Left lung (tissue), 4 donors: ENCODE measurements at regions not wholly inside any gene's neighbourhood (a gene's known extent, or its start where the extent isn't known, plus 50 kb on each side); places are given as distances from the start of the nearest gene placed in this dataset.

ENCODE experiments used
- ATAC-seq: fragments of 200-7000 bp; cut with Tn5 transposase; one replicate; pipeline ENCODE4 v1.9.1; 2020; ENCODE audit warnings: moderate library complexity
- DNase-seq, 4 donors: peaks; one replicate each; pipeline ENCODE4 v3.0.0-alpha.2; 2013 to 2020
- H3K27ac ChIP-seq, 2 donors: fragments of 200-600 bp; sonication (generic) in 1 of 2; one replicate each; pipeline versions ENCODE4 v1.5.0 to v1.8.0; 2020 to 2021
- H3K27me3 ChIP-seq, 2 donors: fragments of 200-600 bp; sonication (generic) in 1 of 2; one replicate each; pipeline versions ENCODE4 v1.5.0 to v1.8.0; 2020 to 2021
- H3K36me3 ChIP-seq, 2 donors: fragments of 200-600 bp; sonication (generic) in 1 of 2; one replicate each; pipeline versions ENCODE4 v1.5.0 to v1.8.0; 2020 to 2021
- H3K4me1 ChIP-seq, 2 donors: fragments of 200-600 bp; one replicate each; pipeline ENCODE4 v1.8.0; 2021
- H3K4me3 ChIP-seq, 2 donors: fragments of 200-600 bp; sonication (generic) in 1 of 2; one replicate each; pipeline versions ENCODE4 v1.5.0 to v1.8.0; 2020 to 2021; ENCODE audit warnings: mild to moderate bottlenecking in 1 of 2
- H3K9me3 ChIP-seq, 2 donors: fragments of 200-600 bp; sonication (generic) in 1 of 2; one replicate each; pipeline versions ENCODE4 v1.5.0 to v1.8.0; 2020 to 2021
- intact Hi-C, 2 donors: fragments of 100-400 bp; cut with DNase I; formaldehyde crosslinking; loops; one replicate each; pipeline versions ENCODE4 v1.11.2 to v1.14.2; 2022
- TF ChIP-seq, protein P1 (sequence below), 2 donors: fragments of 200-600 bp; sonication (generic) in 1 of 2; IDR thresholded peaks; one replicate each; pipeline versions ENCODE4 v1.5.0 to v1.8.0; 2021; ENCODE audit warnings: antibody characterized with exemption in 2 of 2
- donor health status: DM: no; HTN: yes; CAD: no.
- donor health status: DM: no; HTN: no; CAD: no.

DNA sequence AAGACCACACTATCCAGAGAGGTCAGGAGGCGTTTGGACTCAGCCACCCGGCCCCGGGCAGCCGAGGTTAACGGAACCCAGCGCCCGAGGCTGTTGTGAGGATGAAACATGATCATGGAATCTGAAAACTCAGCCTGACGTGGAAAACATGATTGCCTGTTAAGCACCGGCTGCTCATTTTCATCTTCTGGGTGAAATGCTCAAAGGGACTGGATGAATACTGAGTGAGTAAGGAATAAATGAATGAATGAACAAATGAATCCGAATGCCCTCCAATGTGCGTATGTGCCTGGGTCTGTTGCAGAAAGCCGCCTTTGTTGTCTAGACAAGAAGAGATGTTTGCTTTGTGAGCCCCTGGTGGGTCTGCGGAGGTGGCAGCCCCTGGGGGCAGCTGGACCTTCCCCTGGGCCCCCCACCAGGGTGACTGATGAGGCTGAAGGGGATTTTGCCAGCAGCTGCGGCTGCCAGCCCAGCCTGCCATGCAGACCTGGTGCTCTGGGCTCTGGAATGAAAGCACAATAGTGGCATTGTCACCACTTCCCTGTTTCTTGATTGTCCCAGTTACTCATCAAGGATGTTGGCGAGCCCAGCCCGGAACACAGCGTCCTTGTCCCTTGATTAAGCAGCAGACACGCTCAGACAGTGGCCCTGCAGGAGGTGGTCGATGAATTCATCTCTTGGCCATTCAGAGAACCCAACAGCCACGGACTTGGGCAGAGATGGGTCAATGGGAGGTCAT lies 211.1 kb downstream of the ANKRD60 start:
- intact Hi-C loops: no loop called here
- H3K9me3 ChIP-seq: no peaks in the 10 kb centered on the region
- TF ChIP-seq, protein P1, sequence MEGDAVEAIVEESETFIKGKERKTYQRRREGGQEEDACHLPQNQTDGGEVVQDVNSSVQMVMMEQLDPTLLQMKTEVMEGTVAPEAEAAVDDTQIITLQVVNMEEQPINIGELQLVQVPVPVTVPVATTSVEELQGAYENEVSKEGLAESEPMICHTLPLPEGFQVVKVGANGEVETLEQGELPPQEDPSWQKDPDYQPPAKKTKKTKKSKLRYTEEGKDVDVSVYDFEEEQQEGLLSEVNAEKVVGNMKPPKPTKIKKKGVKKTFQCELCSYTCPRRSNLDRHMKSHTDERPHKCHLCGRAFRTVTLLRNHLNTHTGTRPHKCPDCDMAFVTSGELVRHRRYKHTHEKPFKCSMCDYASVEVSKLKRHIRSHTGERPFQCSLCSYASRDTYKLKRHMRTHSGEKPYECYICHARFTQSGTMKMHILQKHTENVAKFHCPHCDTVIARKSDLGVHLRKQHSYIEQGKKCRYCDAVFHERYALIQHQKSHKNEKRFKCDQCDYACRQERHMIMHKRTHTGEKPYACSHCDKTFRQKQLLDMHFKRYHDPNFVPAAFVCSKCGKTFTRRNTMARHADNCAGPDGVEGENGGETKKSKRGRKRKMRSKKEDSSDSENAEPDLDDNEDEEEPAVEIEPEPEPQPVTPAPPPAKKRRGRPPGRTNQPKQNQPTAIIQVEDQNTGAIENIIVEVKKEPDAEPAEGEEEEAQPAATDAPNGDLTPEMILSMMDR (IDR thresholded peaks at IDR 0.05): no peak
- ATAC-seq (no peak), DNase-seq (no peak)
- H3K27me3 ChIP-seq: peaks cover 0 to 6% of the 10 kb centered on the region in 2 donors
- no peaks in the 10 kb centered on the region for H3K4me1 ChIP-seq
- H3K27ac ChIP-seq: no peak overlapping the region
- H3K4me3 ChIP-seq: no peak overlapping the region
- no peaks in the 10 kb centered on the region for H3K36me3 ChIP-seq

DNA sequence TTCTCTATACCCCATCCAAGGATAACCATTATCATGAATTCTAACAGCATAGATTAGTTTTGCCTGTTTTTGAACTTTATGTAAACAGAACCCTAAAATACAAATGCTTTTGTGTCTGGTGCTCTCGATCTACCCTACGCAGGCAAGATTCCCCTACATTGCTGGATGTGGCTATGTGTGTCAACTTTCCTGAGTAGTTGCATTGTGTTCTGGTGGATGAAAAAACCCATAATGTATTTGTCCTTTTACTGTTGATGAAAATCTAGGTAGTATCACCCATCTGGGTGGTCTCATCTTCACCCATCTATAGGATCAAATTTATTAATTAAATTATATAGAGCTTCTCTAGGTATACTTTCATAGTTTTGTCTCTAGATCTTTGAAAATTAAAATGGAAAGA lies 211.7 kb downstream of the ANKRD60 start:
- Histone ChIP-seq H3K27me3 (peaks cover 0 to 6% of the 10 kb centered on the region in 2 donors), H3K36me3 (no peaks in the 10 kb centered on the region), H3K4me3 (no peak overlapping the region), H3K9me3 (no peaks in the 10 kb centered on the region), H3K27ac (no peak overlapping the region), H3K4me1 (no peaks in the 10 kb centered on the region)
- ATAC-seq (no peak), DNase-seq (no peak)
- TF ChIP-seq, protein P1 (IDR thresholded peaks at IDR 0.05): no peak
- intact Hi-C loops: no loop called here

DNA sequence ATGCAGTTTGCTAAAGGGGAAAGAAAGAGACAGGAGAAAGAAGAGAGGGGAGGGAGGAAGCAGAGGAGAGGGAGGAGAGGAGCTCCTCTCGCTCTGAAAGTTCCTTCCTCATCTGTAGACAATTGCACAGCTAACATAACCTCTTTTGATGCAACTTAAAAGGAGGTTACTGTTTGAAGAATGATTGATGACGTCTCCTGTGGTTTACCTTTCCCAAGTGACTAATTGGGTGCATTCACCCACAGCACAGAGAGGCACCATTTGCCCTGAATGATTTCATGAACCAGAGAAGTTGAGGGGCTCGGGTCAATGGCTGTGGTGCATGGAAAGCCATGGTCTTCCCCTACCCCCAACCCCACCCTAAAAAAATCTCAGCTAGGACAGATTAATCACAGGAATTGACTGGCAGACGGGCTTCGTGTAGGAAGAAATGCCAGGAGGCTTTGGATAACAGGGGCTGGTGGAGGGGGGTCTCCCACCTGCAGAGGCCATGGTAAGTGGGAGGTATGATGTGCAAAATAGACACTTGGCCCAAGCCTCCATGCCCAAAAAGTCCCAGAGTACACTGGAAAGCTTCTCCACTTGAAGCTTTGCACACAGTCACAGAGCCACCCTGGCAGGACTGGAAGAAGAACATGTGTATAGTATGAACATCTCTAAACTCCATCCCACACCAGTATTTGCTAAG lies 213.7 kb downstream of the ANKRD60 start:
- H3K9me3 ChIP-seq: no peaks in the 10 kb centered on the region
- H3K27me3 ChIP-seq: peaks cover 0 to 6% of the 10 kb centered on the region in 2 donors
- H3K36me3 ChIP-seq: no peaks in the 10 kb centered on the region
- ATAC-seq: no peak
- H3K4me1 ChIP-seq: no peaks in the 10 kb centered on the region
- intact Hi-C loops: no loop called here
- TF ChIP-seq, protein P1 (IDR thresholded peaks at IDR 0.05): no peak
- H3K4me3 ChIP-seq: no peak overlapping the region
- no peak for DNase-seq
- no peak overlapping the region for H3K27ac ChIP-seq

DNA sequence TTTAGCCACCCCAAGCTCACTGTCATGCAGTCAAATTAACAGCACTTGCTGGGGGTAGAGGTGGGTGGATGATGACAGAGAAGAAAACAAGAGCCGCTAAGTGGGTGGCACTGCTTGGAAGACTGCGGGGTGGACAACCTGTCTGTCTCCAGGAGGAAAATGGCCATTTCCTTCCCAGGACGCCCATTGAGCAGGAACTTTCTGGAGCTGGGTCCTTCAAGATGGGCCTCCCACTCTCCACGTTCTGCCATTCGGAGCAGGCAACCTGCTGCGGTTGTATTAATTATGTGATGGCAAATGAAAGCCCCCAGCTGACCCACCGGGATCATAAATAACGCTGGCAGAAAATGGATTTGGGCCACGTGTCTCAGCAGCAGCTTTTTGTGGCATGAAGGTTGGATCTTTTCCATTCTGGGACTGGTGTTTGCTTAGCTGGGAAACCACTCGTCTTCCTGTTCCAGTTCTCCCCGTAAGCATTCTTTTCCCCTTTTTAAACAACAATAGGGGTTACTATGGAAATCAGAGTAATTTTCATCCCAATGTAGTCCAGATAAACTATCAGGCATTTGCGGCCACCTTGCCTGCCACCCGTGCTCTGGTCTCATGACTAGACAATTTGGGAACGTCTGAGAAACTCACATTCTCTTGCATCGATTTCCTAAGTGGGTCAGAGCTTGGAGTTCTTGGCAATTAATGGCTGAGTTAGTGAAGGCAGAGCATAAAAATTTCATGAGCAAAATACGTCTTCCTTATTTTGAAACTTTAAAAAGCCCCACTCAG lies 215.5 kb downstream of the ANKRD60 start:
- H3K36me3 ChIP-seq: no peaks in the 10 kb centered on the region
- intact Hi-C loops: no loop called here
- H3K9me3 ChIP-seq: no peaks in the 10 kb centered on the region
- TF ChIP-seq, protein P1 (IDR thresholded peaks at IDR 0.05): no peak
- H3K27ac ChIP-seq: no peak overlapping the region
- DNase-seq (no peak), ATAC-seq (no peak)
- no peaks in the 10 kb centered on the region for H3K4me1 ChIP-seq
- peaks cover 0 to 6% of the 10 kb centered on the region in 2 donors for H3K27me3 ChIP-seq
- no peak overlapping the region for H3K4me3 ChIP-seq
